Psoas muscle (tissue), 7 donors: ENCODE measurements at regions not wholly inside any gene's neighbourhood (a gene's known extent, or its start where the extent isn't known, plus 50 kb on each side); places are given as distances from the start of the nearest gene placed in this dataset.
"Not testable (repeated sequence)": the region's sequence is repeated elsewhere in the genome, so short reads cannot be mapped to it uniquely, and the experiment has no call there.

Experiments
- ATAC-seq, 4 donors: fragments of 200-7000 bp; cut with Tn5 transposase; one replicate each; pipeline ENCODE4 v1.9.1; 2020; ENCODE audit warnings: moderate library complexity in 3 of 4, mild to moderate bottlenecking in 2 of 4
- DNase-seq, 2 donors: peaks; one replicate each; pipeline ENCODE4 v3.0.0-alpha.2; 2020
- H3K27ac ChIP-seq: fragments of 200-600 bp; one replicate; pipeline ENCODE4 v1.8.0; 2022
- H3K27me3 ChIP-seq, 3 donors: fragments of 200-600 bp in 1 of 3; one replicate each; pipeline versions ENCODE4 v1.6.1 to v1.8.0; 2013 to 2022; ENCODE audit warnings: low read length in 2 of 3, mild to moderate bottlenecking in 2 of 3, moderate library complexity in 1 of 3; ENCODE audit not compliant: insufficient read depth in 3 of 3
- H3K36me3 ChIP-seq, 2 donors: fragments of 200-600 bp in 1 of 2; one replicate each; pipeline versions ENCODE4 v1.6.1 to v1.8.0; 2013 to 2022; ENCODE audit warnings: low read depth in 1 of 2, mild to moderate bottlenecking in 1 of 2, moderate library complexity in 1 of 2; ENCODE audit not compliant: insufficient read depth in 1 of 2
- H3K4me1 ChIP-seq: fragments of 200-600 bp; one replicate; pipeline ENCODE4 v1.8.0; 2022
- H3K4me3 ChIP-seq: fragments of 200-600 bp; one replicate; pipeline ENCODE4 v1.8.0; 2022; ENCODE audit warnings: mild to moderate bottlenecking
- H3K9me3 ChIP-seq: fragments of 200-600 bp; one replicate; pipeline ENCODE4 v1.8.0; 2022
- CTCF ChIP-seq: fragments of 200-600 bp; IDR thresholded peaks from one replicate; pipeline ENCODE4 v1.8.0; 2022; ENCODE audit warnings: antibody characterized with exemption
- WGBS, 3 donors: extraction: QIAGEN DNeasy Blood & Tissue Kit; methylation state at CpG; one replicate each; pipeline versions ENCODE4 v1.1.6 to v1.1.7; 2013; 5-methylcytosine and 5-hydroxymethylcytosine counted together
- intact Hi-C, 2 donors: fragments of 100-400 bp; cut with DNase I; formaldehyde crosslinking; loops; one replicate each; pipeline versions ENCODE4 v1.11.0 to v1.14.2; 2022
- donor health status: healthy with polysubstance abuse.
- donor health status: DM: no; HTN: no; CAD: no; lungs with moderate emphysema.
- donor health status: Bipolar disorder and iron deficiency.
- donor health status: healthy.
- donor health status: DM: yes; HTN: yes; CAD: no.
- donor health status: DM: no; HTN: no; CAD: no.
- donor health status: DM: yes; HTN: yes; CAD: no.

DNA sequence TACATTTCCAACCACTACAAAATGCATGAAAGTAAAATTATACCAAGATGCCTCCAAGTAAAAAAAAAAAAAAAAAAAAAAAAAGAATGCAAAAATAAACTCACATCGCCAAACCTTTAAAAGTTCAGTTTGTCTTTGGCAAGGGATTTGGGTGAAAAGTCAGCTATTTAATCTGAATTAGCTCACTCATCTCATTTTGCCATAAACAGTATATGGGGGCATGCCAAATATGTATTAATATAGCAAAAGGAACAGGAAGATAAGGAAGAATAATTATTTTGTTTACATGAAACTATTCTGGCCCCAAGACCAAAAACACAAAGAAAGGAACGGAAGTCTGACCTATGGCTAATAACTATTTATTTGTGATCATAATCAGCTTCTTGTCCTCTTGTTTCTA is 114.7 kb upstream of the SLC6A14 start:
- TF ChIP-seq CTCF: no peak
- H3K4me3 ChIP-seq: no peak overlapping the region
- no peaks in the 10 kb centered on the region for H3K9me3 ChIP-seq
- H3K27ac ChIP-seq: no peak overlapping the region
- intact Hi-C loops: no loop called here
- 68 to 79% (median 72%) methylated on average over 2 of the region's 2 CpGs for WGBS, 3 donors
- DNase-seq (no peak), ATAC-seq (no peak)
- no peaks in the 10 kb centered on the region for H3K4me1 ChIP-seq
- no peaks in the 10 kb centered on the region for H3K36me3 ChIP-seq
- no peaks in the 10 kb centered on the region for H3K27me3 ChIP-seq

DNA sequence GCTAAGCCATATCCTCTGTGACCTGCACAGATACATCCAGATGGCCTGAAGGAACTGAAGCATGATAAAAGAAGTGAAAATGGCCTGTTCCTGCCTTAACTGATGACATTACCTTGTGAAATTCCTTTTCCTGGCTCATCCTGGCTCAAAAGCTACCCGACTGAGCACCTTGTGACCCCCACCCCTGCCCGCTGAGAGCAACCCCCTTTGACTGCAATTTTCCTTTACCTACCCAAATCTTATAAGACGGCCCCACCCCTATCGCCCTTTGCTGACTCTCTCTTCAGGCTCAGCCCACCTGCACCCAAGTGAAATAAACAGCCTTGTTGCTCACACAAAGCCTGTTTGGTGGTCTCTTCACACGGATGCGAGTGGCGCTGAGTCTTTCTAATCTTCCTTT is 104.4 kb upstream of the SLC6A14 start:
- 56 to 70% (median 65%) methylated on average over 7 of the region's 7 CpGs for WGBS, 3 donors
- H3K9me3 ChIP-seq, ATAC-seq, H3K4me1 ChIP-seq, intact Hi-C loops, H3K36me3 ChIP-seq, H3K27ac ChIP-seq, DNase-seq, H3K4me3 ChIP-seq, H3K27me3 ChIP-seq: not testable (repeated sequence)

DNA sequence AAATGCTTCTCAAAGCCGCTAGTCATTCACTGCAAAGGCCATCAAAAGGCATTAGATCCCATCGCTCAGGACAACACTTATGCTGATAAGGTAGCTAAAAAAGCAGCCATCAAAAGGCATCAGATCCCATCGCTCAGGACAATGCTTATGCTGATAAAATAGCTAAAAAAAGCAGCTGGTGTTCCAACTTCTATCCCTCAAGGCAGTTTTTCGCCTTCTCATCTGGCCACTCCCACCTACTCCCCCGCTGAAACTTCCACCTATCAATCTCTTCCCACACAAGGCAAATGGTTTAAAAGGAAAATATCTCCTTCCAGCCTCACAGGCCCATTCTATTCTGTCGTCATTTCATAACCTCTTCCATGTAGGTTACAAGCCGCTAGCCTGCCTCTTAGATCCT is 101.6 kb upstream of the SLC6A14 start:
- H3K4me3 ChIP-seq, intact Hi-C loops, H3K36me3 ChIP-seq, H3K27ac ChIP-seq, DNase-seq, H3K9me3 ChIP-seq, H3K27me3 ChIP-seq, H3K4me1 ChIP-seq, ATAC-seq: not testable (repeated sequence)
- WGBS, 3 donors: 43 to 53% (median 50%) methylated on average over 7 of the region's 7 CpGs

GRCh38 chrX:116339407-116339806 is 97.0 kb upstream of the SLC6A14 start:
- Histone ChIP-seq H3K36me3 (no peaks in the 10 kb centered on the region), H3K9me3 (no peaks in the 10 kb centered on the region), H3K4me3 (no peak overlapping the region), H3K4me1 (no peaks in the 10 kb centered on the region), H3K27me3 (no peaks in the 10 kb centered on the region), H3K27ac (no peak overlapping the region)
- intact Hi-C loops: no loop called here
- no peak for TF ChIP-seq CTCF
- WGBS, 3 donors: 96 to 100% (median 100%) methylated on average over 1 of the region's 1 CpG
- DNase-seq: no peak
- ATAC-seq: no peak

DNA sequence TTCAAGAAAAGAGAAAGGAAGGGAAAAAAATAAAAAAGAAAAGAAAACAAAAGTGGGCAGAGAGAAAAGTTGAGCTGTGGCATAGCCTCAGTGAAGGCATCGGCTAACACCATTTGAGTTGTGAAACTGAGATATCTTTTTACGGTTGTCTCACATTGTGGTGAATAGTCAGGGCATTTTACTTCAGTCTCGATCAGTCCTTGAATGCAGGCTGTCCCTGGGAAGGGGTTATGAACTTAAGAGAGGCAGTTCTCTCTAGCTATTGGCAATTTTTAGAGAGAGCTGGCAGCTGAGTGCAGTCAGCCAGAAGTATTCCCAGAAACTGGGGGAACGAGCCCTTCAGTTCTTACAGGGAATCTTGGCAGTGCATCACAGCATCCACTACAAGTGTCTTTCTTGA is 93.5 kb upstream of the SLC6A14 start:
- H3K36me3 ChIP-seq: no peaks in the 10 kb centered on the region
- H3K27ac ChIP-seq: no peak overlapping the region
- no peaks in the 10 kb centered on the region for H3K4me1 ChIP-seq
- intact Hi-C loops: no loop called here
- no peaks in the 10 kb centered on the region for H3K9me3 ChIP-seq
- no peak for TF ChIP-seq CTCF
- H3K27me3 ChIP-seq: no peaks in the 10 kb centered on the region
- H3K4me3 ChIP-seq: no peak overlapping the region
- no peak for ATAC-seq
- WGBS, 3 donors: 10 to 33% (median 19%) methylated on average over 4 of the region's 4 CpGs
- no peak for DNase-seq

GRCh38 chrX:116345958-116346357 is 90.4 kb upstream of the SLC6A14 start:
- intact Hi-C loops: no loop called here
- TF ChIP-seq CTCF: no peak
- ATAC-seq: no peak
- WGBS, 3 donors: 73 to 90% (median 82%) methylated on average over 3 of the region's 3 CpGs
- Histone ChIP-seq H3K36me3 (no peaks in the 10 kb centered on the region), H3K9me3 (no peaks in the 10 kb centered on the region), H3K27me3 (no peaks in the 10 kb centered on the region), H3K4me1 (no peaks in the 10 kb centered on the region), H3K27ac (no peak overlapping the region), H3K4me3 (no peak overlapping the region)
- no peak for DNase-seq
